Activated naive CD4-positive, alpha-beta T cell treated with anti-CD3 and anti-CD28 coated beads, Interleukin-2, amount 10 ng/mL, durations not matched to agents 7 days and 5 days (primary cell): ENCODE measurements at regions not wholly inside any gene's neighbourhood (a gene's known extent, or its start where the extent isn't known, plus 50 kb on each side); places are given as distances from the start of the nearest gene placed in this dataset.

Experiments used
- CTCF ChIA-PET: fragments of 350-600 bp; sonication (Branson Sonifier 250); formaldehyde crosslinking; loops from one replicate; lab custom pipeline; 2021; ENCODE audit warnings: antibody characterized with exemption; lab: Charles Lee
- DNase-seq: peaks from one replicate; pipeline ENCODE4 v3.0.0-alpha.2; 2020
- H3K27ac Mint-ChIP-seq: one replicate; pipeline ENCODE4 v1.8.0; 2021; ENCODE audit warnings: mild to moderate bottlenecking, moderate library complexity, mixed read lengths
- H3K27me3 Mint-ChIP-seq: one replicate; pipeline ENCODE4 v1.8.0; 2021; ENCODE audit warnings: mild to moderate bottlenecking, mixed read lengths
- H3K36me3 Mint-ChIP-seq: one replicate; pipeline ENCODE4 v1.8.0; 2021; ENCODE audit warnings: mixed read lengths
- H3K4me1 Mint-ChIP-seq: one replicate; pipeline ENCODE4 v1.8.0; 2021; ENCODE audit warnings: mixed read lengths
- H3K4me3 Mint-ChIP-seq: one replicate; pipeline ENCODE4 v1.8.0; 2021; ENCODE audit warnings: mild to moderate bottlenecking, moderate library complexity, mixed read lengths
- H3K9me3 Mint-ChIP-seq: one replicate; pipeline ENCODE4 v1.8.0; 2021; ENCODE audit warnings: mixed read lengths

DNA sequence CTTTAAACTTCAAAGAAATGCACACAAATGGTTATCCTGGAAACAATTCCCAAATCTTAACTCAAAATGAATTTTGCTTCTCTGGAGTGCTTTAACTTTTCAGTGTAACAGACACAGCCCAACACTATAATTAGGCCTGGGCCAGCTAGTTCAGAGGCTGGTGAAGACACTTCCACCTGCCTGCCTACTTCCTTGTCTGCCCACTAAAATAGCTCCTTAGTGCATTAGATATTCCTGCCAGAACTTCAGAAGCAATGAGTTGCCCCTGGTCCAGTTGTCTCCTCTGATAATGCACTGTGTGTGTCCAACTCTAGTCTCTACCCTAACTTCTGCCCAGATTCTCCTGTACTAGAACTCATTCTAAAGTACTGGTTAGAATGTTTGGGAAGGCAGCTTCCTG lies 150.9 kb upstream of the PRSS58 start:
- no peaks in the 10 kb centered on the region for H3K36me3 Mint-ChIP-seq
- peaks cover 7% of the 10 kb centered on the region for H3K4me1 Mint-ChIP-seq
- H3K4me3 Mint-ChIP-seq = no peak overlapping the region
- no peaks in the 10 kb centered on the region for H3K9me3 Mint-ChIP-seq
- DNase-seq = no peak
- H3K27me3 Mint-ChIP-seq = peaks cover 22% of the 10 kb centered on the region
- H3K27ac Mint-ChIP-seq = no peak overlapping the region
- CTCF ChIA-PET = interaction anchor here (1.3 to 3.6 kb wide), 2 partner anchors 17 to 24 kb away, joined by 5 to 22 read pairs; no protein-coding TSS in a partner anchor

DNA sequence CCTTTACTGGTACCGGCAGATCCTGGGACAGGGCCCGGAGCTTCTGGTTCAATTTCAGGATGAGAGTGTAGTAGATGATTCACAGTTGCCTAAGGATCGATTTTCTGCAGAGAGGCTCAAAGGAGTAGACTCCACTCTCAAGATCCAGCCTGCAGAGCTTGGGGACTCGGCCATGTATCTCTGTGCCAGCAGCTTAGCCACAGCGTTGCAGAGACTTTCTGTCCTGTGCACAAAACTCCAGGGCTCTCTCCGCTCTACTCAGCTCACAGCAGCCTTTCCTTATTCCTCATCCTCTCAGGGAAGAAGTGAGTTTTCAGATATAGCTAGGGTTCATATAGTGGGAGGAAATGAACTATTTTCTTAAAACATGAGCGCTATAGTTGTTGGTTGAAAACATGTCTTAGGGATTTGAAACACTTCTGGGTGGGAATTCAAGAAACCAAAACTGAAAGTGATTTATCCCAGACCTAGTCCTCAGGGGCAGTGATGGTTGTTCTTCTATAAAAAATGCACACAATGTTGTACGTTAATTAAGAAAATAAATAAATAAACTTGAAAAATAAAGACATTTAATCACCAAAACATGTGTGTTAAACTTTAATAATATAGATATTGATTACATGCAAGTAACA lies 150.2 kb upstream of the PRSS58 start:
- CTCF ChIA-PET = interaction anchor here (0.6 to 3.6 kb wide), 8 partner anchors 9 to 452 kb away, joined by 3 to 22 read pairs (median 4); no protein-coding TSS in a partner anchor
- H3K4me1 Mint-ChIP-seq = peaks cover 7% of the 10 kb centered on the region
- peaks cover 22% of the 10 kb centered on the region for H3K27me3 Mint-ChIP-seq
- no peak overlapping the region for H3K4me3 Mint-ChIP-seq
- no peak overlapping the region for H3K27ac Mint-ChIP-seq
- no peaks in the 10 kb centered on the region for H3K36me3 Mint-ChIP-seq
- no peaks in the 10 kb centered on the region for H3K9me3 Mint-ChIP-seq
- no peak for DNase-seq

DNA sequence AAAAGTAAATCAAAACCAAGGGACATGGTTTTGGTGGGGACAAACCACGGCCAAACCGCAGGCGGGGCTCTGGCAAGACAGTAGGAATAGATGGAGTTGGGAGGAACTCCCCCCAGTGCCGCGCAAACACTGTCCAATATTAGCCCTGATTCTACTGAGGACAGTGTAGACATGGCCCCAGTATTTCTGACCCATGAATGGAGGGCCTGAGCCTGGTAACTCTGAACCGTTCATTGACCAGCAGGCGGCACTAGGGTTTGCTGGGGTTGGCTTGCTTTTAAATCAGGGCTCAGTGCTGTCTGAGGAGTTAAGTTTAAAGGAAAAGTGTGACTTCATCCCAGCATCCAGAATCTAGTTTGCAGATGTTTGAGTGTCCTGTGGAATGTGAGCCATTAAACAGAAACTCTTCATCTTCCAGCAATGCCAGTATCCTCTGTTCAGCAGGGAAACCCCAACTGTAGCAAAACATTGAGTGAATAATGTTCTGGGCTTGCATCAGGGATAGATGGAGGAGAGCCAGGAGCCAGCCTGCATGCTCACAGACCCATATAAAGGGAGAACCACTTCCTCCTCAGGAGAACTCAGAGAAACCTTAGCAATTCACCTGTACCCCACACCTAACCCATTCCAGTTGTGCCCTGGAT lies 147.4 kb upstream of the PRSS58 start:
- CTCF ChIA-PET = interaction anchor here (0.6 kb wide), 1 partner anchor 1596 kb away, joined by 3 read pairs; no protein-coding TSS in a partner anchor
- H3K4me3 Mint-ChIP-seq = no peak overlapping the region
- no peak overlapping the region for H3K27ac Mint-ChIP-seq
- peaks cover 7% of the 10 kb centered on the region for H3K4me1 Mint-ChIP-seq
- no peaks in the 10 kb centered on the region for H3K36me3 Mint-ChIP-seq
- no peak for DNase-seq
- no peaks in the 10 kb centered on the region for H3K9me3 Mint-ChIP-seq
- H3K27me3 Mint-ChIP-seq = peaks cover 32% of the 10 kb centered on the region

DNA sequence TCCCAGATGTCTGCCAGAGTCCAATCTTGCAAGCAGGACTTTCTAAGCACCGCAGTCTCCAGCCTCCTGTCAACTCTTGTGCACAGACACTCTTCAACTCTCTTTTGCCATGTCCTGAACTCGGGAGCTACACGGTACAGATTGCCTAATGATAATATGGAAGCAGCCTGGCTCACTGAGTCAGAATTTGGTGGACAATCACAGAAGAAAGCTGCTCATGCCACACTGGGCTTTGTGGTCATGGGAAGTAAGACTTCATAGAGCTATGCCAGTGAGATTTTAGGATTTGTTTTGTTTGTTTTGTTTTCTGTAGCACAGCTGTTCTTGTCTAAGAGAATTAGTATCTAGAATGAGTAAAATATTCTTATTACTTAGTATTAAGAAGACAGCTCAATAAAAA lies 144.1 kb upstream of the PRSS58 start:
- no peak for DNase-seq
- Mint-ChIP-seq H3K36me3 (no peaks in the 10 kb centered on the region), H3K4me1 (no peaks in the 10 kb centered on the region), H3K27ac (no peak overlapping the region), H3K27me3 (peaks cover 42% of the 10 kb centered on the region), H3K4me3 (no peak overlapping the region), H3K9me3 (no peaks in the 10 kb centered on the region)
- CTCF ChIA-PET = interaction anchor here (1.0 to 1.3 kb wide), 3 partner anchors 11 to 15 kb away, joined by 3 to 4 read pairs (median 3); no protein-coding TSS in a partner anchor

DNA sequence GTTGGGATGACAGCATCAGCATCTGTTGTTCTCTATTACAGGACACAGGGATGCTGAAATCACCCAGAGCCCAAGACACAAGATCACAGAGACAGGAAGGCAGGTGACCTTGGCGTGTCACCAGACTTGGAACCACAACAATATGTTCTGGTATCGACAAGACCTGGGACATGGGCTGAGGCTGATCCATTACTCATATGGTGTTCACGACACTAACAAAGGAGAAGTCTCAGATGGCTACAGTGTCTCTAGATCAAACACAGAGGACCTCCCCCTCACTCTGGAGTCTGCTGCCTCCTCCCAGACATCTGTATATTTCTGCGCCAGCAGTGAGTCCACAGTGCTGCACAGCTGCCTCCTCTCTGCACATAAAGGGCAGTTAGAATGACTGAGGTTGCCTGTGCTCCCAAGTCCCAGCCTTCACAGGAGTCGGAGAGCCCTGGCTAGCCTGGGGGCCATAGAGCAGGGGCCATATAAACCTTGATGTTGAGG lies 142.2 kb upstream of the PRSS58 start:
- Mint-ChIP-seq H3K27ac (no peak overlapping the region), H3K27me3 (peaks cover 38% of the 10 kb centered on the region), H3K9me3 (no peaks in the 10 kb centered on the region), H3K4me3 (no peak overlapping the region), H3K4me1 (no peaks in the 10 kb centered on the region), H3K36me3 (no peaks in the 10 kb centered on the region)
- CTCF ChIA-PET = no interaction called here
- no peak for DNase-seq

DNA sequence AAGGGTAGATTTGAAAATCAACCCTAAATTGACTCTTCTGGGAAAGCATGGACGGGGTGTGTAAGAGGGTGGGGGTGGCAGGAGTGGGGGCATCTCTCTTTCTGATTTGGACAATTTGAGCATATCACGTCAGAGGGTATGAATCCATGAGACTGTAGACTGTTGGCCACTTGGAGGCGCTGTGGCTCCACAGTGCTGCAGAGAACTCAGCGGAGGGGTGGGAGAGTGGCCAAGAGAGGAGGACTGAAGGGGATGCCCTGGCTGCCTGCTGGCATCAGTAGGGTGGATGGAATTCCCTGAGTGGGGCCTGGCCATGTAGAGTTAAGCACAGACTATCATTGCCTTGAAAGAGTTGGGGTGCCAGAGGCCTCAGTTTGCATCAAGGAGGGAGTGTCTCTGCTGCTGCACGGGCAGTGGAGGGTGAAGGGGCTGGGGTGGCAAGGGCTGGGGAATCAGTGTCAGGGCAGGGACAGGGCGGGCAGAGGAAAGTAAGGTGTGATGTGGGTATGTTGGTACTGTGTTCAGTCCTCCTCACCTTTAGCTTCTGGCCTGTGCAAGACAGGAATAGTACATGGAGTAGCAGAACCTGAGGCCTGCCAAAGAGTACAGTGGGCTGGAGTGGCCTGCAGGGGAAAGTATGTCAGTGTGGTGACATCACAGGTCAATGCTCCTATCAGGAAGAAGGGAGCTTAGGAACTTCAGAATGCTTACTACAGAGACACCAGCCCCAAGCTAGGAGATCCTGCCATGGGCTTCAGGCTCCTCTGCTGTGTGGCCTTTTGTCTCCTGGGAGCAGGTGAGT lies 133.5 kb upstream of the PRSS58 start:
- peak overlapping the region; percentile 74 for H3K27ac Mint-ChIP-seq
- CTCF ChIA-PET = interaction anchor here (1.0 to 1.5 kb wide), 5 partner anchors 12 to 212 kb away, joined by 3 to 5 read pairs (median 3); no protein-coding TSS in a partner anchor
- H3K27me3 Mint-ChIP-seq = peaks cover 28% of the 10 kb centered on the region
- H3K36me3 Mint-ChIP-seq = no peaks in the 10 kb centered on the region
- H3K4me1 Mint-ChIP-seq = peaks cover 2% of the 10 kb centered on the region
- no peaks in the 10 kb centered on the region for H3K9me3 Mint-ChIP-seq
- H3K4me3 Mint-ChIP-seq = peak overlapping the region; percentile 47
- peak; percentile 63 for DNase-seq

DNA sequence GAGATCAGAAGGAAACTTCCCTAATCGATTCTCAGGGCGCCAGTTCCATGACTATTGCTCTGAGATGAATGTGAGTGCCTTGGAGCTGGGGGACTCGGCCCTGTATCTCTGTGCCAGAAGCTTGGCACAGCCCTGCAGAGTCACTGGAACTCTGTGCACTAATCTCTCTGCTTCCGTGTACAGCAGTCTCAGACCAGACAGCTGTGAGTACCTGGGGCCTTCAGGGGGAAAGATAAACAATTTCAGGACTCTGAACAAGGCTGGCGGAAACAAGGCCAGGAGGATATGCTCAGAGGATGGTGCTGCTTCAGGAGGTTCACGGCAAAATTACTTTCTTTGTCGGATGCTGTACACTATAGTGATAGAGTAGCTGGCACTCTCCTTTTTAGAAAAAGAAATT lies 131.7 kb upstream of the PRSS58 start:
- peaks cover 12% of the 10 kb centered on the region for H3K4me1 Mint-ChIP-seq
- peak overlapping the region; percentile 9 for H3K27ac Mint-ChIP-seq
- no peaks in the 10 kb centered on the region for H3K9me3 Mint-ChIP-seq
- no peaks in the 10 kb centered on the region for H3K36me3 Mint-ChIP-seq
- no peak overlapping the region for H3K4me3 Mint-ChIP-seq
- peaks cover 25% of the 10 kb centered on the region for H3K27me3 Mint-ChIP-seq
- no peak for DNase-seq
- CTCF ChIA-PET = interaction anchor here (1.1 kb wide), 1 partner anchor 88 kb away, joined by 3 read pairs; no protein-coding TSS in a partner anchor

DNA sequence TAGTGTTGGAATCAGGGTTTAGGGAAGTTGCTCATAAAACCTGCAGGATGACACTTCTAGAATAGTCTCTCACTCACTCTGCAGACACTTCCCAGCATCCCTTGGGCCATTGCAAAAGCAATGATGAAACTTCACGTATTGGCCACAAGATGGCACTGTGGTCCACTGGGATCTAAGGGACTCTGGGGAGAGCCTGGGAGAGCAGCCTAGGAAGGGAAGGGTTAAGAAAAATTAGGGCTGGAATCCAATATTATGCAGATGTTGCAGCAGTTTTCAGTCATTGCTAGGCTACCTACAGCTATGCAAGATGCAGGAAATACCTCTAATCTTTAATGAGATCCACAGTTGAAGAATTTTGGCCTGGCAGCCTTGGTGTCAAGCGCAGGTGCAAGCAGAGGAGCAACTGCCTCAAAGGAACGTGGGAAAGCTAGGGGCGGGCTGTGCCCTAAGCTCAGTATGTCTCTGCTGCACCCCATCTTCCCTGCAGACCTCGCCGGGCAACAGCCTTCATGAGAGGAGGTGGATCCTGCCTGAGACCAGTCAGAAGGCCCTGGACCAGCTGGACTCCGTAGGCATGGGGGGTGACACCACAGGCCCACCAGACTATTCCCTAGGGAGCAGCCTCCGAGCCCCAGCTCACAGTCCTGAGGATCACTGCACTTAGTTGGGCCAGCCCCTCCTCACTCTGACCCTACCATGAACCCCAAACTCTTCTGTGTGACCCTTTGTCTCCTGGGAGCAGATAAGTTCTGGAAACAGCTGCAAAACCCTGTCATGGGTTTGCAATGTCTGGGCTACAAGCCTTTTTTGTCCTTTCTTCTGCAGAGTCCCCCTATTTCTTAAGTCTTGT lies 127.9 kb upstream of the PRSS58 start:
- peaks cover 31% of the 10 kb centered on the region for H3K27me3 Mint-ChIP-seq
- H3K4me1 Mint-ChIP-seq = peaks cover 27% of the 10 kb centered on the region
- H3K36me3 Mint-ChIP-seq = no peaks in the 10 kb centered on the region
- H3K4me3 Mint-ChIP-seq = no peak overlapping the region
- H3K9me3 Mint-ChIP-seq = no peaks in the 10 kb centered on the region
- H3K27ac Mint-ChIP-seq = peak overlapping the region; percentile 0
- CTCF ChIA-PET = interaction anchor here (0.5 to 4.7 kb wide), 25 partner anchors 8 to 617 kb away, joined by 3 to 22 read pairs (median 4); no protein-coding TSS in a partner anchor
- DNase-seq = peak; percentile 64

DNA sequence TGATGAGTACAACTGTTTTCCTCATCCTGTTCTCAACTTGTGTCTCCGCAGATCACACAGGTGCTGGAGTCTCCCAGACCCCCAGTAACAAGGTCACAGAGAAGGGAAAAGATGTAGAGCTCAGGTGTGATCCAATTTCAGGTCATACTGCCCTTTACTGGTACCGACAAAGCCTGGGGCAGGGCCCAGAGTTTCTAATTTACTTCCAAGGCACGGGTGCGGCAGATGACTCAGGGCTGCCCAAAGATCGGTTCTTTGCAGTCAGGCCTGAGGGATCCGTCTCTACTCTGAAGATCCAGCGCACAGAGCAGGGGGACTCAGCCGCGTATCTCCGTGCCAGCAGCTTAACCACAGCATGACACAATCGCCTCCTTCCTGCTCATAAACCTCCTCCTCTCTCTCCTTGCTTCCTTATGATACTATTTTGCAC lies 126.7 kb upstream of the PRSS58 start:
- CTCF ChIA-PET = interaction anchor here (0.6 to 4.7 kb wide), 14 partner anchors 9 to 424 kb away, joined by 3 to 22 read pairs (median 4); no protein-coding TSS in a partner anchor
- Mint-ChIP-seq H3K4me1 (peaks cover 27% of the 10 kb centered on the region), H3K27me3 (peaks cover 36% of the 10 kb centered on the region), H3K36me3 (no peaks in the 10 kb centered on the region), H3K27ac (peak overlapping the region; percentile 40), H3K9me3 (no peaks in the 10 kb centered on the region), H3K4me3 (peak overlapping the region; percentile 11)
- DNase-seq = peak; percentile 48

DNA sequence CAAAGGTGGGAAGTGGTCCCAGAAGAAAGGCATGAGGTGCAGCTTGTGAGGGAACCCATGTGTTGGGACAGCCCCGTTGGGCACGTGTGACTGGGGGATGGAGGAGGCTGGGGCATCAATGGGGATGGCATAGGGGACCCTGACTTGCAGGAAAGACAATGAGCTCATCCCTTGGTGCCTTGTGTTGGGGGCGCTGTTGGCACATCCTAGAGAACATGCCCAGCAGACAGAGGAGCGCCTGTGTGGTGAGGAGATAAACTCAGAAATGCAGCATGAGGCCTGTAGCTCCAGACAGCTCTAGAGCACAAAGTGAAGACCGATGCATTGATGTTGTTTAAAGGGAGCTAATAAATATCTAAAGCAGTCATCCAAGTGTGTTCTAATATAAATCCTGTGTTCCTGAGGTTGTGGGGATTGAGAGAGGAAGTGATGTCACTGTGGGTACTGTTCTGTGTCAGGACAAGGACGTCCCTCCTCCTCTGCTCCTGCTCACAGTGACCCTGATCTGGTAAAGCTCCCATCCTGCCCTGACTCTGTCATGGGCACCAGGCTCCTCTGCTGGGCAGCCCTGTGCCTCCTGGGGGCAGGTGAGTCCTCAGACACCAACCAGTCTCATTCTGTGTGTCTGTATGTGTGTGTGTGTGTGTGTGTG lies 126.1 kb upstream of the PRSS58 start:
- Mint-ChIP-seq H3K4me1 (peaks cover 27% of the 10 kb centered on the region), H3K4me3 (peak overlapping the region; percentile 11), H3K27ac (peak overlapping the region; percentile 40), H3K9me3 (no peaks in the 10 kb centered on the region), H3K36me3 (no peaks in the 10 kb centered on the region), H3K27me3 (peaks cover 34% of the 10 kb centered on the region)
- CTCF ChIA-PET = interaction anchor here (0.6 to 4.7 kb wide), 15 partner anchors 8 to 684 kb away, joined by 3 to 22 read pairs (median 3); no protein-coding TSS in a partner anchor
- DNase-seq = peak; percentile 28

DNA sequence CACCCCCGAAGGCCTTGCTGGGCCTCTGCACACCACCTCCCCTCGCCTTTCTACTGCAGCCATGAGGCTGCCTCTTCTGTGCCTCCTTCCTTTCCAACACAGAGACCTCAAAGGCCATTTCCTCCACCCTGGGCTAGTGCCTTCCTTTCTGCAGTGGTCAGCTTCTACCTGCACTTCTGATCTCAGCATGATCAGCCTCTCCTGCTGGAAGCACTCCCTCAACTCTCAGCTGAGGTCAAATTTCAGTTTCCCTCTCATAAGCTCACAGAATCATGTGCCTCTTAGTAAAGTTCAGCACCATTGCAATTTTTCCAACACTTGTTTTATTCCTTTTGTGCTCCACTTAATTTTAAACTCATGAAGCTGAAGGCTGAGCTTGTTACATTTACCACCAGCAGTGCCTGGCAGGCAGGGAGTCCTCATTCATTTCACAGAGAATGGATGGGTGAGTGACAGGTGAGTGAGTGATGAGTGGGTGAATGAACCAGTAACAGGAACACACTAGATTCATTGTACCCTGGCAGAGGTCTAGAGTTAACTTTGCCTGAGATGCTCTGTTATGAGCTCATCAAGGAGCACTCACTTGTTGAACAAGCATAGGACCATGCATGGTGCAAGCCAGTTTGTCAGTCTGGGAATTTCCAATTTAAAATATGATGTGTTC lies 124.0 kb upstream of the PRSS58 start:
- no peak for DNase-seq
- CTCF ChIA-PET = interaction anchor here (0.8 to 1.4 kb wide), 4 partner anchors 12 to 36 kb away, joined by 3 read pairs; no protein-coding TSS in a partner anchor
- Mint-ChIP-seq H3K9me3 (no peaks in the 10 kb centered on the region), H3K27me3 (peaks cover 28% of the 10 kb centered on the region), H3K36me3 (no peaks in the 10 kb centered on the region), H3K4me1 (peaks cover 27% of the 10 kb centered on the region), H3K27ac (no peak overlapping the region), H3K4me3 (no peak overlapping the region)

DNA sequence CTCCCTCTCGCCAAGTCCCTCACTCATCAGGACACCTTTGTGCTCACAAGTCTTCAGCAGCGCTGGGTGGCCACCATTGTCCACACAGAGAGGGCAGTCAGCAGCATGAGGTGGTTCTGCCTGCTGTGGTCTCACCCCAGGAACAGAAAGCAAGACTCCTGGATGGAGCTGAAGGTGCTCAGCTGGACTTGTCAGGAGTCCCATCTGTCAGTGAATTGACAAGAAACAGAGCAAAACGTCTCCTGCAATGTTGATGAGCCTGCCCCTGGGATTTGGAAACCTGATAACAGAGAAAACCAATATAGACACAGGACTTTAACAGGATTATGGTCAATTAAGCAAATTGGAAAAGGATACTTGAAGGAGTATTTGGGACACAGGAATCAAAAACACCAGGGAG lies 122.2 kb upstream of the PRSS58 start:
- Mint-ChIP-seq H3K36me3 (no peaks in the 10 kb centered on the region), H3K4me1 (peaks cover 22% of the 10 kb centered on the region), H3K27me3 (peaks cover 32% of the 10 kb centered on the region), H3K27ac (no peak overlapping the region), H3K9me3 (no peaks in the 10 kb centered on the region), H3K4me3 (no peak overlapping the region)
- CTCF ChIA-PET = interaction anchor here (1.9 kb wide), 1 partner anchor 33 kb away, joined by 7 read pairs; no protein-coding TSS in a partner anchor
- DNase-seq = no peak
